T-helper 1 cell treated with Interleukin-12 subunit alpha and Interleukin-12 subunit beta and Interleukin-4 antibody, amounts not matched to agents 30 μg/mL and 1 μg/mL, for 36 hours (primary cell): ENCODE measurements at regions not wholly inside any gene's neighbourhood (a gene's known extent, or its start where the extent isn't known, plus 50 kb on each side); places are given as distances from the start of the nearest gene placed in this dataset.

Experiments used
- H3K27ac Mint-ChIP-seq: one replicate; pipeline ENCODE4 v1.8.0; 2021; ENCODE audit warnings: mild to moderate bottlenecking, mixed read lengths
- H3K27me3 Mint-ChIP-seq: one replicate; pipeline ENCODE4 v1.8.0; 2021; ENCODE audit warnings: low read depth, mixed read lengths
- H3K36me3 Mint-ChIP-seq: one replicate; pipeline ENCODE4 v1.8.0; 2021; ENCODE audit warnings: low read depth, mixed read lengths
- H3K4me1 Mint-ChIP-seq: one replicate; pipeline ENCODE4 v1.8.0; 2021; ENCODE audit warnings: low read depth, mixed read lengths
- H3K4me3 Mint-ChIP-seq: one replicate; pipeline ENCODE4 v1.8.0; 2021; ENCODE audit warnings: mild to moderate bottlenecking, moderate library complexity, mixed read lengths
- H3K9me3 Mint-ChIP-seq: one replicate; pipeline ENCODE4 v1.8.0; 2021; ENCODE audit warnings: mixed read lengths

DNA sequence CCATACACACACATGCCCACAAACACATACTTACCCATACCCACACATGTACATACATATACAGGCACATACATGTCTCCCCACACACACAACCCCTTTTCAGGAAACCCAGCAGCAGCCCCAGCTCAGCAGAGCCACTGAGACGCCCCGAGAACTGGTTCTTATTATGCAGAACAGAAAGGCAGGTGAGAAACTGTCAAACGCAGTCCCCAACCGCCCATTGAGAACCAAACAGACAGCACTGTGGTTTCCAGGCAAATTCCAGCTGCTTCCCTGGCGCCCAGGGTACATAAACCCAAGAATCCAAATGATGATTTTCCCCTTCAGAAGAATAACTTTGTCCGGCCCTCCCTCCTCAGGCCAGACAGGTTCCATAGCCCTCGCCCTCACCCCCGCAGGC lies 366.6 kb upstream of the ZMIZ1 start:
- no peaks in the 10 kb centered on the region for H3K27me3 Mint-ChIP-seq
- H3K27ac Mint-ChIP-seq: no peak overlapping the region
- no peaks in the 10 kb centered on the region for H3K9me3 Mint-ChIP-seq
- H3K4me1 Mint-ChIP-seq: peaks cover 2% of the 10 kb centered on the region
- no peaks in the 10 kb centered on the region for H3K36me3 Mint-ChIP-seq
- H3K4me3 Mint-ChIP-seq: no peak overlapping the region

DNA sequence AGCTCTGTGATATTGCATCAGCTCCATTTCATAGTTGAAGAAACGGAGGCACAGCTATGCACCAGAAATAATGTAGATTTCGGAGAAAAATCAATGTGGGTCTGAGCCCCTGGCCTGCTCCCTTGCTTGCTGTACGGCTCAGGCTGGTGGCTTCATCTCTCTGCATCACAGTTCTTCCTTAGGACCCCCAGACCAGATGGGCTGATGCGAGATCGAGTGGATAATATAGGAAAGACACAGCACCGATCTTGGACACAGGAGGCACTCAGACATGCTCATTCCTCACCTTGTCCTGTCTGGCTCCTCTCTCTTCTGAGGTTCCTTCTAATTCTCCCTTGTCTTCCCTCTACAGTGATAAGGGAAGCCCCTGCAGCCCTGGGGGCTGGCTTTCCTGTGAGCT lies 365.9 kb upstream of the ZMIZ1 start:
- no peaks in the 10 kb centered on the region for H3K9me3 Mint-ChIP-seq
- peaks cover 2% of the 10 kb centered on the region for H3K4me1 Mint-ChIP-seq
- no peaks in the 10 kb centered on the region for H3K36me3 Mint-ChIP-seq
- no peak overlapping the region for H3K27ac Mint-ChIP-seq
- H3K27me3 Mint-ChIP-seq: no peaks in the 10 kb centered on the region
- H3K4me3 Mint-ChIP-seq: no peak overlapping the region

DNA sequence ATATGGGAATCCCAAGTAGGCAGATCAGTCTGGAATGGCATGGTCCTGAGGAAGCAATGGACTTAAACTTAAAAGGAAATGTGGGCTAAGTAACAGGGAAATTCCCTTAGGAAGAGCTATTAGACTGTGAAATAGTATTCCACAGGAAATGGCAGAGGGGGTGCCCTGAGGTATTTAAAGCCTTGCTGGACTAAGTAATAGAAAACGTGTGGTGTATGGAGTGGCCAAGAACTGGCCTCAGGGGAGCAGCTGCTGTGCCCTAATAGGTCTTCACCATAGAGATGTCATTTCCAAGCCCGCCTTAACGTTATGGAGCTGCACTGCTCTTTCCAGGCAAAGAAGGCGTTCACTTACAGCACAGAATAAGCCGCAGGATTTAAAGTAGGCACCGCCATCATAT lies 365.2 kb upstream of the ZMIZ1 start:
- H3K9me3 Mint-ChIP-seq: no peaks in the 10 kb centered on the region
- no peaks in the 10 kb centered on the region for H3K27me3 Mint-ChIP-seq
- H3K4me3 Mint-ChIP-seq: no peak overlapping the region
- no peak overlapping the region for H3K27ac Mint-ChIP-seq
- H3K4me1 Mint-ChIP-seq: peaks cover 2% of the 10 kb centered on the region
- H3K36me3 Mint-ChIP-seq: no peaks in the 10 kb centered on the region

DNA sequence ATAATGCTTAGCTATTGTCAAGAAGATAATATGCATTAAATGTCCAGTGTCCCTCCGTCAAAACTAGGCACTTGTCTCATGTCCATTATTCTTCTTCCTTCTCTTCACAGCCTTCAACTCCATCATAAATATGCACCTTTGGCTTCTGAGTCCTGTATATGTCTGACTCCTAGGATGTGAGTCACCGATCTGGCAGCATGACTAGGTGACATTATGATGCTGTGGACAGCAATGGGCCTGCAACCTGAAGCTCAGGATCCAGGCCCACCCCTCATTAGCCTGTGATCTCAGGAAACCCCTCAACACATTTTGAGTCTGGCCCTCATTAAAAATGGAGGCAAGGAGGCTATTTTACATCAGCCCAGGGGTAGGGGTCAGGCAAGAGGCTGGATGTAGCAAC lies 362.5 kb upstream of the ZMIZ1 start:
- H3K9me3 Mint-ChIP-seq: no peaks in the 10 kb centered on the region
- no peak overlapping the region for H3K27ac Mint-ChIP-seq
- H3K4me3 Mint-ChIP-seq: no peak overlapping the region
- H3K4me1 Mint-ChIP-seq: no peaks in the 10 kb centered on the region
- H3K36me3 Mint-ChIP-seq: no peaks in the 10 kb centered on the region
- H3K27me3 Mint-ChIP-seq: no peaks in the 10 kb centered on the region

DNA sequence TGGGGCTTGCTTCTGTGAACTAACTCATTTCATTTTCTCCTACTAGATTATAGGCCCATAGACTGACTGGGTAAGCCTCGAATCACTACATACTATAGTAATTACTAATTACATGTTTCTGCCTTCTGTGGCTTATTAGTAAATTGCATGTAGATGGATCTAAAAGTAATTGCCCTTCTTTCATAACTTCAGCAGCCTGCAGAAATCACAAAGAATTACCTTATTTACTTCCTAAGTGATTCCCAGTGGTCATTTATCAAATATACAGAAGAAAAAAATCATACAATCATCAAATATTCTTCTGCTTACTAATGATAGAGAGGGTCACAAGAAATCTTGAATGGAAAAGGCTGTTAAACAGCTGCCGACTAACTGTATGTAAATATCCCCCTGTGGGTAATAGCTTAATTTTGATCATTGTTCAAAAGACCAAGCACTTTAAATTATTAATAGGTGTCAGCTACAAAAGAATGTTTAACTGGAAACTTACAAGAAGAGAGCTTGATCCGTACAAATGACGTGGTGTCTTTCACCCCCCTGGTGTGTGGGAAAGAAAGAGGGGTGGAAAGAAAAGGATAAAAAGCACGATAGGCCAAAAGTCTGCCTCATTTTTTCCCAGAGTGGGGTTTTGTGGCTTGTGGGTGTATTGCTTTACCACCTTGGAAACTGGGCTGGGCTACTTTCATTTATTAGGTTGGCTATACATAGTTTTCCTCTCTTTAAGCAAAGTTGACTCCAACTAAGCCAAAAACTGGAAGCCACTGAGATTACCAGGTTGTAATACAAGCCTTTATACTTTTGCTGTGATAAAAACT lies 361.8 kb upstream of the ZMIZ1 start:
- H3K36me3 Mint-ChIP-seq: no peaks in the 10 kb centered on the region
- no peak overlapping the region for H3K27ac Mint-ChIP-seq
- H3K27me3 Mint-ChIP-seq: no peaks in the 10 kb centered on the region
- H3K9me3 Mint-ChIP-seq: no peaks in the 10 kb centered on the region
- H3K4me3 Mint-ChIP-seq: no peak overlapping the region
- no peaks in the 10 kb centered on the region for H3K4me1 Mint-ChIP-seq

DNA sequence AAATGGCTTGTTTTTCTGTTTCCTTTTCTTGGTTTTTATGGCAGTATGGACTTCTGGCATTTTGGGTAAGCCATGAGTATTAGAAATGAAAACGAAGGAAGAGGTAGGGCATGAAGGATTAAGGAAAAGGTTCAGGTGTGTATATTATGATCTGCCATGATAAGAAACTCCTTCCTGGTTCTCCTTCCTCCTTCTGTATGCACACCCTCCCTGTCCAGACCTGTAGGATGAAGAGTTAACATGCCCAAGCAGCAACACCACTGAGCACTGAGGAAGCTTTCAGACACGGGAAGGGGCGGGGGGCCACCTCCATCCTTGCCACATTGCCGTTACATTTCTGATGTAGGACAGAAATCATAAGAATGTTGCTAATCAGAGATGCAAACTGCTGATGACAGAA lies 361.0 kb upstream of the ZMIZ1 start:
- Mint-ChIP-seq H3K9me3 (no peaks in the 10 kb centered on the region), H3K4me1 (no peaks in the 10 kb centered on the region), H3K27me3 (no peaks in the 10 kb centered on the region), H3K27ac (no peak overlapping the region), H3K36me3 (no peaks in the 10 kb centered on the region), H3K4me3 (no peak overlapping the region)

DNA sequence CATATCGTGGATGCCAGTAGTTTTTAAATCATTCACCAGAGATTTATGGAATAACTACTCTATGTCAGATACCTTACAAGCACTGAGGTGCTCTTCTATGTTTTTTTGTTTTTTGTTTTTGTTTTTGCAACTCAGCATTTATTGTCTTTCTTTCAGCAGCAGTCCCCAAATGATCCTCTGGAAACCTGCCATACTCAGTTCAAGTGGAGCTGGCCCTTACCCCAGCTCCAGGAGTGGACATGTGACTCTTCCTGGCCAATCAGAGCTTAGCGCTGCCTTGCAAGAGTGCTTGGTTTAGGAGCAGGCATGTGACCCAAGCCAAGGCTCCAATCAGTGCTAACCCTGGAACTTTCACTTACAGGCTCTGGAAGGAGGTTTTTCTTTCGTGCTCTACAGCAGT lies 356.6 kb upstream of the ZMIZ1 start:
- Mint-ChIP-seq H3K36me3 (no peaks in the 10 kb centered on the region), H3K27ac (no peak overlapping the region), H3K9me3 (no peaks in the 10 kb centered on the region), H3K4me3 (no peak overlapping the region), H3K27me3 (peaks cover 4% of the 10 kb centered on the region), H3K4me1 (no peaks in the 10 kb centered on the region)

DNA sequence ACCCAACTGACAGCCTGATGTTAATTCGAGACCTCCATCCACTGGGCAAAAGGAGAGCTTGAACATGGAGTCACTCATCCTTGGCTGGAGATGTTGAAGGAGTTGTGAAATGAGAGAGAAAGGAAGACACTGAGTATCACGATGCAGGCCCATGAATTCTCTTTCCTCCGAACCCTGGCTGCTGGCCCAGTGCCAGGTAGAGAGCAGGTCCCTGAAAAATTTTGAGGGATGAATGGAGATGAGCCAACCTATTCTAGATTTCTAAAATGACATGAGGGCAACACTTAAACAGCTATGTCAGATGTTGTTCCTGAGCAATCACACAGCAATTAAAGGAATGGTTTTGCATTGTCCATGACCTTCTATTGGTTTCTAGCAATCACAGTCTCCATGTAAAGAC lies 355.1 kb upstream of the ZMIZ1 start:
- H3K27me3 Mint-ChIP-seq: peaks cover 4% of the 10 kb centered on the region
- H3K4me3 Mint-ChIP-seq: no peak overlapping the region
- H3K36me3 Mint-ChIP-seq: no peaks in the 10 kb centered on the region
- no peak overlapping the region for H3K27ac Mint-ChIP-seq
- H3K9me3 Mint-ChIP-seq: no peaks in the 10 kb centered on the region
- no peaks in the 10 kb centered on the region for H3K4me1 Mint-ChIP-seq

DNA sequence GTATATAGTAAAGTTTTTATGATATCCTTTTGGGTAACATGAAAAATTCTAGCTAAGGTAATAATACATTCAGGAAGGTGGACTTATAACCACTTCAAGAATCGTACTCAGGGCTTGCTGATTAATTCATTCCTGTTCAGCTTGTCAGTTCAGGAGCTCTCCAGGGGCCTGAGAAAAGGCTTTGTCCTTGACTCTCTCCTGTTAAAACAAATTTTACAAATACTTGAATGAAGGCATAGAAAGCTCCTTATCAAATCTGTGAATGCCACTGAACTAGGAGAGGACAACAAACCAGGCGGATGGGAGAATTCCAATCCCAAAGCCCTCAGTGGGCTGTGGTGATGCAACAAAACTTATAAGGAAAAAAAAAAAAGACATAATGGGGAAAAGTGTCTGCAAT lies 354.5 kb upstream of the ZMIZ1 start:
- Mint-ChIP-seq H3K36me3 (no peaks in the 10 kb centered on the region), H3K4me1 (no peaks in the 10 kb centered on the region), H3K4me3 (no peak overlapping the region), H3K27me3 (peaks cover 4% of the 10 kb centered on the region), H3K27ac (no peak overlapping the region), H3K9me3 (no peaks in the 10 kb centered on the region)

DNA sequence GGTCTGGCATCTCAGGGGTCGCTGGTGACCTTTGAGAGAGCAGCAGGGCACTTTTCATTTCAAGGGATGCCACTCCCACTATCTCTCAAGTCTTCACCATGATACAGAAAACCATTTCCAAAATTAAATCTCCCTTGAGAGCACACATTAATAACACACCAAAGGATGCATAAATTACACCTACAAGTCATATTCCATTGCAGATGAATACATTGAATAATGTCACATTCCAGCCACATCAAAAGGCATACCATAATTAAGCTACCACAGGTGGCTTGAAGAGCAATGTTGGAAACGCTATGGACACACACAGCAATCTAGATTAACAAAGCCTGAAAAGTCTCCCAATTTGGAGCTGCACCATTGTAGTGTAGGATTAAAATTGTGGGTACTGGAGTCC lies 353.3 kb upstream of the ZMIZ1 start:
- Mint-ChIP-seq H3K36me3 (no peaks in the 10 kb centered on the region), H3K9me3 (no peaks in the 10 kb centered on the region), H3K4me3 (no peak overlapping the region), H3K4me1 (no peaks in the 10 kb centered on the region), H3K27ac (no peak overlapping the region), H3K27me3 (peaks cover 4% of the 10 kb centered on the region)

DNA sequence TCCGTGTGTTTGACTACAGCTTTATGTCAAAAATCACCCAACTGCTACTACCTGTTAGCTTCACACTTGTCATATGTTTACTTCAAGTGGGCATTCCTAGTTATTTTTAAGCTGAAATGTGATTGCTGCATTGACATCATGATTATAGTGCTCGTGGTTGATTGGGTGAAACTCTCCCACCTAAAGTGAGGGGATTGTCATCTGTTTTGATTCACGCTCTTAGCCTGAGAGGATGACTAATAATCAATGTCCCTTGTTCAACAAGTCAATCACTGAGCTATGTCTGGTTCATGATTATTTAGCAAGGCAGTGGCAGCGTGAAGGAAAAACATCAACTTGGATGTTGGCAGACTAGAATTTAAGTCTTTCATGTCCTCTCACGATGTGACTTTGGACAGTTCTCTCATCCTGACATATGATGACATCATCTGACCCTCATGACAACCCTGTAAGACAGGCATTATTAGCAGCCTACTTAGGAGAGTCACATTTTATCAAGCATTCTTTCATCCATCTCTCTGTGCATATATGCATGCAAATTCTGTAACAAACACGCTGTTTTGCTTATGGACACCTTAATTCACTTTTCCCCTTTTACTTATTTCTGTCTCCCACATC lies 352.6 kb upstream of the ZMIZ1 start:
- H3K4me1 Mint-ChIP-seq: no peaks in the 10 kb centered on the region
- no peaks in the 10 kb centered on the region for H3K9me3 Mint-ChIP-seq
- no peak overlapping the region for H3K4me3 Mint-ChIP-seq
- H3K36me3 Mint-ChIP-seq: no peaks in the 10 kb centered on the region
- H3K27ac Mint-ChIP-seq: no peak overlapping the region
- peaks cover 4% of the 10 kb centered on the region for H3K27me3 Mint-ChIP-seq

DNA sequence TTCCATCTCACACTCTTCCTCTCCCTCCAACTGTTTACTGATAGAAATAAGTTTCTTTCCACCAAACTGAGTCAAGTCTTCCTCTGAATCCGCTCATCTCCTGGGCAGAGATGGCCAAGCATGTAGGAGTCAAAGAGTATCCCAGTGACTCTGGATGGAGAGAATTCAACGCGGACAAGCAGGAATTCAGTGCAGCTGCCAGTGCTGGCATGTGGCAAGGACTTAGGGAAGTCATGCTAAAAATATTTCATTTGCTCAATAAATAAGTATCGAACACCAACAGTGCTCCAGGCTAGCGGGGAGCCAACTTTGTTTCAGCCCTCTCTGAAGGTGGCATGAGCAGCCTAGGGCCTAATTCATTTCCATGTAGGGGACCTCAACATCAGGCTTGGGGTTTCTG lies 351.6 kb upstream of the ZMIZ1 start:
- Mint-ChIP-seq H3K36me3 (no peaks in the 10 kb centered on the region), H3K4me3 (no peak overlapping the region), H3K9me3 (no peaks in the 10 kb centered on the region), H3K27ac (no peak overlapping the region), H3K27me3 (peaks cover 4% of the 10 kb centered on the region), H3K4me1 (no peaks in the 10 kb centered on the region)

DNA sequence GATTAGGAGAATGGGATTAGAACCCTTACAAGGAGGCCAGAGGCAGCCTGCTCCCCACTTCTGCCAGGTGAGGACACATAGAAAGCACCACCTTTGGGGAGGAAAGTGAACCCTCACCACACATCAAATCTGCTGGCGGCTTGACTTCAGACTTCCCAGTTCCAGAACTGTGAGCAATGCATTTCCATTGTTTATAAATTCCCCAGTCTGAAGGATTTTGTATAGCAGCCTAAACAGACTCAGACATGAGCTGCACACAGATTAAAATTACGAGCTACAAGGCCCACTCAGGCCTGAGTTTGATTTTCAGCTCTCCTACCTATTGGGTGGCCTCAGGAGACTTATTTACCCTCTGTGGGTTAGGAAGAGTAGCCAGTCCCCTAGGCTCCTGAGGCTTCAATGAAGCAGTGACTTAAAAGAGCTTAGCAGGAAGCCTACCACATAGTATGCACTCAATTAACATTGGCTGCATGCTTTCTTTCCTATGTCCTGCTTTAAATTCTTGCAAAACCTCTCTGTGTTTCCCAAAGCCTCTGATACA lies 350.7 kb upstream of the ZMIZ1 start:
- H3K27me3 Mint-ChIP-seq: peaks cover 4% of the 10 kb centered on the region
- no peaks in the 10 kb centered on the region for H3K9me3 Mint-ChIP-seq
- H3K27ac Mint-ChIP-seq: no peak overlapping the region
- no peaks in the 10 kb centered on the region for H3K36me3 Mint-ChIP-seq
- no peak overlapping the region for H3K4me3 Mint-ChIP-seq
- H3K4me1 Mint-ChIP-seq: no peaks in the 10 kb centered on the region

DNA sequence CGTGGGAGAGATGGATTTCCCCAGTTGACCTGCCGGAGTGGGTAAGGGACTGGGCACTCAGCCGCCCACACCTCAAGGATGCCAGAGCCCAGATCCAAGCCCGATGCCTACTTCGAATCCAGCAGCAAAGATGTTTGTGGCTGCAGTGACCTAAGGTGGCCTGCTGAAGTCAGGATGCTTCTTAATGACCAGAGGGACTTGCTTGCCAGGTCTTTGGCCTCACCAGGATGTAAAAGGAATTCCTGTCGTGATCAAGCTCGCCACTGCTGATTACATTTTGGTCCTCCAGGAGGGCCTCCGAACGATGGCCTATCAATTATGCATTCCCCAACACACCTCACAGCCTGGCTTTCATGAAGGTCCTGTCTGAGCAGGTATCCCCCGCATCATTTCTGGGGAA lies 349.5 kb upstream of the ZMIZ1 start:
- Mint-ChIP-seq H3K9me3 (no peaks in the 10 kb centered on the region), H3K27me3 (peaks cover 13% of the 10 kb centered on the region), H3K36me3 (no peaks in the 10 kb centered on the region), H3K27ac (no peak overlapping the region), H3K4me3 (no peak overlapping the region), H3K4me1 (no peaks in the 10 kb centered on the region)

DNA sequence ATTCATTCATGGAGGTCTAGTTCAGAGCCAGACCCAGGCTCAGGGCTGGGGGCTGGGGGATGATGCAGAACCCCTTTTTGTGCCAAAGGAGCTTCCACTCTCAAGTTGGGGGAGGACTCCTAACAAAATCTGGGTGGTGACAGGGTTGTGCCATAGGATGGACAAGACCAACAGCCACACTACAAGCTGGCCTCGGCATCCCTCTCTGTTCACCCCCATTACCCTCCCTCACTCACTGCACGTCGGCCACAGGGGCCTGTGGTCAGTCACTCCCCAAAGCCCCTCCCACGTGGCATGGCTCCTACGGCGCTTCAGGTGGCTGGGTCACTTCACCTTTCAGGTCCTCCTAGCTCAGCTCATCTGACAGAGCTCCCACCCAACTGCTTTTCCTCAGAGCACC lies 348.7 kb upstream of the ZMIZ1 start:
- Mint-ChIP-seq H3K9me3 (no peaks in the 10 kb centered on the region), H3K4me3 (no peak overlapping the region), H3K27ac (no peak overlapping the region), H3K4me1 (no peaks in the 10 kb centered on the region), H3K27me3 (peaks cover 13% of the 10 kb centered on the region), H3K36me3 (no peaks in the 10 kb centered on the region)
